Memory B cell (primary cell): ENCODE measurements at regions not wholly inside any gene's neighbourhood (a gene's known extent, or its start where the extent isn't known, plus 50 kb on each side); places are given as distances from the start of the nearest gene placed in this dataset.

Source experiments
- ATAC-seq: fragments of 150-1000 bp; cut with Tn5 transposase; 2 replicates; pipeline ENCODE4 v1.10.0; 2021; ENCODE audit warnings: low read depth, mild to moderate bottlenecking, moderate library complexity
- DNase-seq, 2 donors: peaks; one replicate each; pipeline ENCODE4 v3.0.0; 2022; ENCODE audit warnings: low spot score in 2 of 2
- H3K27ac Mint-ChIP-seq: one replicate; pipeline ENCODE4 v1.8.0; 2022; ENCODE audit warnings: mild to moderate bottlenecking, moderate library complexity, mixed read lengths
- H3K27me3 Mint-ChIP-seq: one replicate; pipeline ENCODE4 v1.8.0; 2022; ENCODE audit warnings: mixed read lengths
- H3K36me3 Mint-ChIP-seq: one replicate; pipeline ENCODE4 v1.8.0; 2022; ENCODE audit warnings: mild to moderate bottlenecking, mixed read lengths
- H3K4me1 Mint-ChIP-seq: one replicate; pipeline ENCODE4 v1.8.0; 2022; ENCODE audit warnings: mixed read lengths
- H3K4me3 Mint-ChIP-seq: one replicate; pipeline ENCODE4 v1.8.0; 2022; ENCODE audit warnings: mild to moderate bottlenecking, moderate library complexity, mixed read lengths
- H3K9me3 Mint-ChIP-seq: one replicate; pipeline ENCODE4 v1.8.0; 2022; ENCODE audit warnings: mixed read lengths

- ATAC-seq (no peak), DNase-seq (no peak)
- Mint-ChIP-seq H3K9me3 (no peaks in the 10 kb centered on the region), H3K27ac (no peak overlapping the region), H3K4me1 (peaks cover 2% of the 10 kb centered on the region), H3K36me3 (no peaks in the 10 kb centered on the region), H3K27me3 (peaks cover 2% of the 10 kb centered on the region), H3K4me3 (no peak overlapping the region)
Measured at GRCh38 chr4:20614816-20615215, 85.4 kb upstream of the PACRGL start.

GRCh38 chr4:20615486-20616260 lies 84.6 kb upstream of the PACRGL start:
- no peak for DNase-seq
- Mint-ChIP-seq H3K9me3 (no peaks in the 10 kb centered on the region), H3K27ac (no peak overlapping the region), H3K36me3 (no peaks in the 10 kb centered on the region), H3K4me3 (no peak overlapping the region), H3K4me1 (peaks cover 2% of the 10 kb centered on the region), H3K27me3 (peaks cover 2% of the 10 kb centered on the region)
- ATAC-seq: no peak

GRCh38 chr4:20616313-20616712 lies 83.9 kb upstream of the PACRGL start:
- DNase-seq (no peak), ATAC-seq (no peak)
- Mint-ChIP-seq H3K36me3 (no peaks in the 10 kb centered on the region), H3K9me3 (no peaks in the 10 kb centered on the region), H3K4me3 (no peak overlapping the region), H3K27me3 (peaks cover 2% of the 10 kb centered on the region), H3K27ac (no peak overlapping the region), H3K4me1 (peaks cover 2% of the 10 kb centered on the region)

- no peak overlapping the region for H3K27ac Mint-ChIP-seq
- no peaks in the 10 kb centered on the region for H3K9me3 Mint-ChIP-seq
- peaks cover 2% of the 10 kb centered on the region for H3K4me1 Mint-ChIP-seq
- peaks cover 2% of the 10 kb centered on the region for H3K27me3 Mint-ChIP-seq
- no peak for ATAC-seq
- no peaks in the 10 kb centered on the region for H3K36me3 Mint-ChIP-seq
- DNase-seq: no peak
- H3K4me3 Mint-ChIP-seq: no peak overlapping the region
Measured at GRCh38 chr4:20616848-20617247, 83.4 kb upstream of the PACRGL start.

- Mint-ChIP-seq H3K27me3 (peaks cover 4% of the 10 kb centered on the region), H3K4me3 (no peak overlapping the region), H3K4me1 (peaks cover 2% of the 10 kb centered on the region), H3K27ac (no peak overlapping the region), H3K36me3 (no peaks in the 10 kb centered on the region), H3K9me3 (no peaks in the 10 kb centered on the region)
- DNase-seq (no peak), ATAC-seq (no peak)
Measured at GRCh38 chr4:20617678-20618396, 82.4 kb upstream of the PACRGL start.

- Mint-ChIP-seq H3K36me3 (no peaks in the 10 kb centered on the region), H3K4me1 (peaks cover 2% of the 10 kb centered on the region), H3K4me3 (no peak overlapping the region), H3K27me3 (peaks cover 8% of the 10 kb centered on the region), H3K9me3 (no peaks in the 10 kb centered on the region), H3K27ac (no peak overlapping the region)
- ATAC-seq (no peak), DNase-seq (no peak)
Measured at GRCh38 chr4:20618731-20619130, 81.5 kb upstream of the PACRGL start.

- H3K4me3 Mint-ChIP-seq: no peak overlapping the region
- no peak for DNase-seq
- no peak overlapping the region for H3K27ac Mint-ChIP-seq
Measured at GRCh38 chr4:20621476-20621875, 78.8 kb upstream of the PACRGL start.

GRCh38 chr4:20622701-20623100 lies 77.6 kb upstream of the PACRGL start:
- H3K9me3 Mint-ChIP-seq: peaks cover 1% of the 10 kb centered on the region
- ATAC-seq (no peak), DNase-seq (no peak)
- peaks cover 2% of the 10 kb centered on the region for H3K4me1 Mint-ChIP-seq
- H3K36me3 Mint-ChIP-seq: no peaks in the 10 kb centered on the region
- H3K27ac Mint-ChIP-seq: no peak overlapping the region
- no peak overlapping the region for H3K4me3 Mint-ChIP-seq
- H3K27me3 Mint-ChIP-seq: peaks cover 7% of the 10 kb centered on the region

More at GRCh38 chr4:20621476-20621875, 78.8 kb upstream of the PACRGL start:
- no peaks in the 10 kb centered on the region for H3K9me3 Mint-ChIP-seq
- ATAC-seq: no peak
- no peaks in the 10 kb centered on the region for H3K36me3 Mint-ChIP-seq
- peaks cover 2% of the 10 kb centered on the region for H3K4me1 Mint-ChIP-seq
- peaks cover 9% of the 10 kb centered on the region for H3K27me3 Mint-ChIP-seq

- Mint-ChIP-seq H3K4me3 (no peak overlapping the region), H3K4me1 (peaks cover 2% of the 10 kb centered on the region), H3K9me3 (peaks cover 1% of the 10 kb centered on the region), H3K27ac (no peak overlapping the region), H3K27me3 (peaks cover 7% of the 10 kb centered on the region), H3K36me3 (no peaks in the 10 kb centered on the region)
- ATAC-seq (no peak), DNase-seq (no peak)
Measured at GRCh38 chr4:20623939-20624338, 76.3 kb upstream of the PACRGL start.

- H3K27ac Mint-ChIP-seq: no peak overlapping the region
- no peaks in the 10 kb centered on the region for H3K36me3 Mint-ChIP-seq
- peaks cover 1% of the 10 kb centered on the region for H3K9me3 Mint-ChIP-seq
- H3K27me3 Mint-ChIP-seq: peaks cover 7% of the 10 kb centered on the region
- ATAC-seq: no peak
- H3K4me1 Mint-ChIP-seq: no peaks in the 10 kb centered on the region
- H3K4me3 Mint-ChIP-seq: no peak overlapping the region
- no peak for DNase-seq
Measured at GRCh38 chr4:20624793-20625374, 75.4 kb upstream of the PACRGL start.

GRCh38 chr4:20625426-20625825 lies 74.8 kb upstream of the PACRGL start:
- H3K9me3 Mint-ChIP-seq: peaks cover 1% of the 10 kb centered on the region
- H3K27ac Mint-ChIP-seq: no peak overlapping the region
- no peaks in the 10 kb centered on the region for H3K4me1 Mint-ChIP-seq
- DNase-seq (no peak), ATAC-seq (no peak)
- H3K27me3 Mint-ChIP-seq: peaks cover 7% of the 10 kb centered on the region
- H3K4me3 Mint-ChIP-seq: no peak overlapping the region
- no peaks in the 10 kb centered on the region for H3K36me3 Mint-ChIP-seq

- Mint-ChIP-seq H3K4me3 (no peak overlapping the region), H3K9me3 (peaks cover 1% of the 10 kb centered on the region), H3K27me3 (peaks cover 7% of the 10 kb centered on the region), H3K4me1 (no peaks in the 10 kb centered on the region), H3K36me3 (no peaks in the 10 kb centered on the region), H3K27ac (no peak overlapping the region)
- ATAC-seq: no peak
- no peak for DNase-seq
Measured at GRCh38 chr4:20626326-20627005, 73.8 kb upstream of the PACRGL start.

GRCh38 chr4:20627866-20628265 lies 72.4 kb upstream of the PACRGL start:
- no peak for ATAC-seq
- no peaks in the 10 kb centered on the region for H3K4me1 Mint-ChIP-seq
- DNase-seq: no peak
- H3K27ac Mint-ChIP-seq: no peak overlapping the region
- H3K4me3 Mint-ChIP-seq: no peak overlapping the region
- no peaks in the 10 kb centered on the region for H3K36me3 Mint-ChIP-seq
- H3K9me3 Mint-ChIP-seq: peaks cover 1% of the 10 kb centered on the region
- H3K27me3 Mint-ChIP-seq: peaks cover 5% of the 10 kb centered on the region
